CD4-positive, CD25-positive, alpha-beta regulatory T cell (primary cell): ENCODE measurements at regions not wholly inside any gene's neighbourhood (a gene's known extent, or its start where the extent isn't known, plus 50 kb on each side); places are given as distances from the start of the nearest gene placed in this dataset.

Experiments
- ATAC-seq, 2 donors: fragments of 150-1000 bp; cut with Tn5 transposase; one replicate each; pipeline ENCODE4 v1.10.0; 2021; ENCODE audit warnings: low read depth in 2 of 2, moderate number of reproducible peaks in 2 of 2, moderate library complexity in 1 of 2
- DNase-seq, 3 donors: peaks; one replicate each; pipeline versions ENCODE4 v3.0.0 to v3.0.0-alpha.2; 2012 to 2022; ENCODE audit warnings: mixed read lengths in 1 of 3
- H3K27ac ChIP-seq: one replicate; pipeline ENCODE4 v1.7.0; 2013; ENCODE audit warnings: mild to moderate bottlenecking, low read length; ENCODE audit not compliant: insufficient read depth, poor library complexity, severe bottlenecking
- H3K27me3 ChIP-seq: one replicate; pipeline ENCODE4 v1.7.0; 2013; ENCODE audit warnings: low read length; ENCODE audit not compliant: control insufficient read depth, insufficient read depth
- H3K36me3 ChIP-seq: one replicate; pipeline ENCODE4 v1.7.0; 2013; ENCODE audit warnings: mild to moderate bottlenecking, low read length, moderate library complexity; ENCODE audit not compliant: control insufficient read depth, insufficient read depth
- H3K4me1 ChIP-seq: 2 replicates; pipeline ENCODE4 v1.7.0; 2013; ENCODE audit warnings: mild to moderate bottlenecking, low read length; ENCODE audit not compliant: insufficient read depth, control insufficient read depth, poor library complexity, severe bottlenecking
- H3K4me3 ChIP-seq: one replicate; pipeline ENCODE4 v1.7.0; 2013; ENCODE audit warnings: low read depth, mild to moderate bottlenecking, low read length, moderate library complexity
- H3K9me3 ChIP-seq, 2 experiments: 1 replicate in 1 of 2; 2 replicates in 1 of 2; pipeline ENCODE4 v1.7.0; 2013; ENCODE audit warnings: low read length in 2 of 2, mild to moderate bottlenecking in 1 of 2, moderate library complexity in 1 of 2; ENCODE audit not compliant: control insufficient read depth in 2 of 2
- H3K27ac Mint-ChIP-seq, 3 donors: one replicate each; pipeline ENCODE4 v1.8.0; 2020 to 2022; ENCODE audit warnings: mild to moderate bottlenecking in 3 of 3, mixed read lengths in 3 of 3, moderate library complexity in 2 of 3
- H3K27me3 Mint-ChIP-seq: one replicate; pipeline ENCODE4 v1.8.0; 2022; ENCODE audit warnings: mild to moderate bottlenecking, mixed read lengths
- H3K36me3 Mint-ChIP-seq: one replicate; pipeline ENCODE4 v1.8.0; 2020; ENCODE audit warnings: mixed read lengths
- H3K4me1 Mint-ChIP-seq, 4 donors: one replicate each; pipeline ENCODE4 v1.8.0; 2020 to 2022; ENCODE audit warnings: mixed read lengths in 4 of 4, mild to moderate bottlenecking in 1 of 4
- H3K4me3 Mint-ChIP-seq, 4 donors: one replicate each; pipeline ENCODE4 v1.8.0; 2020 to 2022; ENCODE audit warnings: mild to moderate bottlenecking in 4 of 4, mixed read lengths in 4 of 4, moderate library complexity in 3 of 4
- H3K9me3 Mint-ChIP-seq, 7 donors: one replicate each; pipeline ENCODE4 v1.8.0; 2020 to 2022; ENCODE audit warnings: mixed read lengths in 7 of 7, mild to moderate bottlenecking in 3 of 7, moderate library complexity in 2 of 7

GRCh38 chr2:104790901-104791495 lies 62.9 kb upstream of the POU3F3 start:
- Histone ChIP-seq H3K9me3 (no peaks in the 10 kb centered on the region), H3K4me3 (no peak overlapping the region), H3K27ac (no peak overlapping the region), H3K27me3 (no peaks in the 10 kb centered on the region), H3K4me1 (no peaks in the 10 kb centered on the region), H3K36me3 (no peaks in the 10 kb centered on the region)
- no peaks in the 10 kb centered on the region for H3K27me3 Mint-ChIP-seq
- peaks cover 0 to 4% (median 0%) of the 10 kb centered on the region in 7 donors for H3K9me3 Mint-ChIP-seq
- H3K27ac Mint-ChIP-seq: no peak overlapping the region
- H3K4me3 Mint-ChIP-seq: no peak overlapping the region
- ATAC-seq (no peak), DNase-seq (no peak)
- H3K36me3 Mint-ChIP-seq: no peaks in the 10 kb centered on the region
- H3K4me1 Mint-ChIP-seq: no peaks in the 10 kb centered on the region

GRCh38 chr2:104793966-104794365 lies 59.9 kb upstream of the POU3F3 start:
- ATAC-seq: no peak
- H3K9me3 Mint-ChIP-seq: peaks cover 0 to 4% (median 0%) of the 10 kb centered on the region in 7 donors
- H3K4me3 ChIP-seq: no peak overlapping the region

GRCh38 chr2:104794441-104794840 lies 59.5 kb upstream of the POU3F3 start:
- no peaks in the 10 kb centered on the region for H3K36me3 Mint-ChIP-seq
- H3K4me3 Mint-ChIP-seq: no peak overlapping the region
- Histone ChIP-seq H3K4me3 (no peak overlapping the region), H3K36me3 (no peaks in the 10 kb centered on the region), H3K4me1 (no peaks in the 10 kb centered on the region), H3K27ac (no peak overlapping the region), H3K27me3 (no peaks in the 10 kb centered on the region), H3K9me3 (no peaks in the 10 kb centered on the region)
- no peak overlapping the region for H3K27ac Mint-ChIP-seq
- H3K9me3 Mint-ChIP-seq: peaks cover 0 to 4% (median 0%) of the 10 kb centered on the region in 7 donors
- ATAC-seq (no peak), DNase-seq (no peak)
- no peaks in the 10 kb centered on the region for H3K27me3 Mint-ChIP-seq
- no peaks in the 10 kb centered on the region for H3K4me1 Mint-ChIP-seq

More at GRCh38 chr2:104793966-104794365, 59.9 kb upstream of the POU3F3 start:
- H3K9me3 ChIP-seq: no peaks in the 10 kb centered on the region
- DNase-seq: no peak
- no peak overlapping the region for H3K27ac ChIP-seq
- Mint-ChIP-seq H3K4me3 (no peak overlapping the region), H3K36me3 (no peaks in the 10 kb centered on the region), H3K27me3 (no peaks in the 10 kb centered on the region), H3K27ac (no peak overlapping the region), H3K4me1 (no peaks in the 10 kb centered on the region)
- H3K4me1 ChIP-seq: no peaks in the 10 kb centered on the region
- no peaks in the 10 kb centered on the region for H3K36me3 ChIP-seq
- H3K27me3 ChIP-seq: no peaks in the 10 kb centered on the region
